Keratinocyte (primary cell): ENCODE measurements at regions not wholly inside any gene's neighbourhood (a gene's known extent, or its start where the extent isn't known, plus 50 kb on each side); places are given as distances from the start of the nearest gene placed in this dataset.

Experiments
- CTCF ChIP-seq, 3 experiments: IDR thresholded peaks in 1 of 3; conservative IDR thresholded peaks in 1 of 3; optimal IDR thresholded peaks in 1 of 3; 2 replicates in 2 of 3; 3 replicates in 1 of 3; pipeline versions ENCODE3 to v1.5.1; 2011; ENCODE audit warnings: low read length in 3 of 3, mild to moderate bottlenecking in 3 of 3, moderate library complexity in 2 of 3, control low read depth in 1 of 3, inconsistent platforms in 1 of 3; ENCODE audit not compliant: insufficient read depth in 2 of 3; ENCODE audit errors: extremely low read depth in 1 of 3
- EZH2 ChIP-seq: IDR thresholded peaks from one replicate; pipeline ENCODE4 v1.6.1; 2012; ENCODE audit warnings: inconsistent platforms, mild to moderate bottlenecking, low read length, moderate library complexity

GRCh38 chr3:106862067-106862466 is 515.2 kb upstream of the CCDC54 start:
- peak in 1 of 3 experiments; percentile 3 for TF ChIP-seq CTCF (optimal IDR thresholded peaks at IDR 0.05 in 1 of 3, IDR thresholded peaks at IDR 0.05 in 1 of 3, conservative IDR thresholded peaks at IDR 0.05 in 1 of 3; ENCODE audit: extremely low read depth in 1 of 3, insufficient read depth in 2 of 3, low read length in 3 of 3)
- TF ChIP-seq EZH2: no peak
